ENCODE measurements at regions not wholly inside any gene's neighbourhood (a gene's known extent, or its start where the extent isn't known, plus 50 kb on each side); places are given as distances from the start of the nearest gene placed in this dataset.

DNA sequence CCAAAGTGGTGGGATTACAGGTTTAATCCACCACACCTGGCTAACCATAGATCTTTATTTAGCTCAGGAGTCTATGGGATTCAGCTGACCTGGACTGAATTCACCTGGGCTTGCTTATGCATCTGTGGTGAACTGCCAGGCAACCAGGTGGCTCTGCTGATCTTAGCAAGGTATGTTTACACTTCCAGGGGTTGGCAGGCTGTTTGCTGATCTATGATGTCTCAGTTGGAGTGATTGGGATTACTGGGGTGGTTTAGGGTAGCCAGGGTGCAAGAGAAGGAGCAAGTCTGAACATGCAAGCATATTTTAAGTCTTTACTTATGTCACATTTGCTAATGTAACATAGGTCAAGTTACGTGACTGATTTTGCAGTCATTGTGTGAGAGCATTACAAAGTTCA, 63.6 kb upstream of the JAK2 start:
- H3K4me1 ChIP-seq: peaks cover 10% of the 10 kb centered on the region
- peak in 1 of 4 donors; percentile 28 for ATAC-seq
- TF ChIP-seq, protein P1, sequence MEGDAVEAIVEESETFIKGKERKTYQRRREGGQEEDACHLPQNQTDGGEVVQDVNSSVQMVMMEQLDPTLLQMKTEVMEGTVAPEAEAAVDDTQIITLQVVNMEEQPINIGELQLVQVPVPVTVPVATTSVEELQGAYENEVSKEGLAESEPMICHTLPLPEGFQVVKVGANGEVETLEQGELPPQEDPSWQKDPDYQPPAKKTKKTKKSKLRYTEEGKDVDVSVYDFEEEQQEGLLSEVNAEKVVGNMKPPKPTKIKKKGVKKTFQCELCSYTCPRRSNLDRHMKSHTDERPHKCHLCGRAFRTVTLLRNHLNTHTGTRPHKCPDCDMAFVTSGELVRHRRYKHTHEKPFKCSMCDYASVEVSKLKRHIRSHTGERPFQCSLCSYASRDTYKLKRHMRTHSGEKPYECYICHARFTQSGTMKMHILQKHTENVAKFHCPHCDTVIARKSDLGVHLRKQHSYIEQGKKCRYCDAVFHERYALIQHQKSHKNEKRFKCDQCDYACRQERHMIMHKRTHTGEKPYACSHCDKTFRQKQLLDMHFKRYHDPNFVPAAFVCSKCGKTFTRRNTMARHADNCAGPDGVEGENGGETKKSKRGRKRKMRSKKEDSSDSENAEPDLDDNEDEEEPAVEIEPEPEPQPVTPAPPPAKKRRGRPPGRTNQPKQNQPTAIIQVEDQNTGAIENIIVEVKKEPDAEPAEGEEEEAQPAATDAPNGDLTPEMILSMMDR (IDR thresholded peaks at IDR 0.05): no peak
- no peaks in the 10 kb centered on the region for H3K36me3 ChIP-seq (ENCODE audit: insufficient read depth in 1 of 2, low read depth in 1 of 2)
- H3K9me3 ChIP-seq: no peaks in the 10 kb centered on the region
- H3K27ac ChIP-seq: peak overlapping the region; percentile 53
- H3K4me3 ChIP-seq: no peak overlapping the region
- H3K27me3 ChIP-seq (ENCODE audit: insufficient read depth in 3 of 3, low read length in 2 of 3): no peaks in the 10 kb centered on the region
- 78 to 100% (median 86%) methylated on average over 1 of the region's 1 CpG for WGBS, 3 donors
- intact Hi-C loops (cut with DNase I): no loop called here
- no peak for DNase-seq

DNA sequence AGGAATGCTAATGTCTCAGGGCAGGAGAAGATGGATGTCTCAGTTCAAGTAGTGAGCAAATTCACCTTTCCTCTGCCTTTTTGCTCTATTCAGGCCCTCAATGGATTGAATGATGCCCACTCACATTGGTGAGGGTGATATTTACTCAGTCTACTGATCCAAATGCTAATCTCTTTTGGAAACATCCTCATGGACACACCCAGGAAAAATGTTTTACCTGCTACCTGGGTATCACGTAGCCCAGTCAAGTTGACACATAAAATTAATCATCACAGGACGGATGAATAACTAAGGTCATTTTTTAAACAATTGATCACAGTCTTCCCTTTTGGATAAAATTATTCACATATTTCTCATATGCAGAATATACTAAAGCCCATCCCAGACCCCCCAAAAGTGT, 63.0 kb upstream of the JAK2 start:
- WGBS, 3 donors: 89 to 94% (median 92%) methylated on average over 2 of the region's 2 CpGs
- intact Hi-C loops (cut with DNase I): no loop called here
- Histone ChIP-seq H3K27ac (peak overlapping the region; percentile 53), H3K9me3 (no peaks in the 10 kb centered on the region), H3K27me3 (ENCODE audit: insufficient read depth in 3 of 3, low read length in 2 of 3) (no peaks in the 10 kb centered on the region), H3K36me3 (ENCODE audit: insufficient read depth in 1 of 2, low read depth in 1 of 2) (no peaks in the 10 kb centered on the region), H3K4me3 (no peak overlapping the region), H3K4me1 (peaks cover 14% of the 10 kb centered on the region)
- TF ChIP-seq, protein P1 (IDR thresholded peaks at IDR 0.05): no peak
- no peak for DNase-seq
- no peak for ATAC-seq

DNA sequence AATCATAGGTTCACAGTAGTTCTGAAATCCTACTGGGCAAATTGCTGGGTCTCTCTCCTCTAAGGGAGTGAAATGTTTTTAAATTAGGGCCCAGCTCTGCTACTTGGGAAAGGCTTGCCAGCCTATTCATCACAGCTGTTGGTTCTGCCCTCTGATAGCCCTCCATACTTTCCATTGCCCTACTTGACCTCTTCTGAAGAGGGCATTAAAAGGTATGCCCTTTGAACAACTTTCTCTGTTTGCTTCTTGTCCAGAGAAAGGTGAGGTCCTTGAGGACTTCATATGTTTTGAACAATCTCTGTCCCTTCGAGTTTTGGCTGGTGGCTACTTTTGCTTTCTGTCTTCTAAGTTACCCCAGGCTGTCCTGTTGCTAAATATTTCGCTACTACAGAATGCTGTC, 62.3 kb upstream of the JAK2 start:
- intact Hi-C loops (cut with DNase I): no loop called here
- DNase-seq (no peak), ATAC-seq (peak in 3 of 4 donors; percentile 45 to 54 (median 50))
- H3K27me3 ChIP-seq (ENCODE audit: insufficient read depth in 3 of 3, low read length in 2 of 3): no peaks in the 10 kb centered on the region
- H3K4me3 ChIP-seq: no peak overlapping the region
- TF ChIP-seq, protein P1 (IDR thresholded peaks at IDR 0.05): no peak
- peaks cover 16% of the 10 kb centered on the region for H3K4me1 ChIP-seq
- no peaks in the 10 kb centered on the region for H3K9me3 ChIP-seq
- peak overlapping the region; percentile 75 for H3K27ac ChIP-seq
- H3K36me3 ChIP-seq (ENCODE audit: insufficient read depth in 1 of 2, low read depth in 1 of 2): no peaks in the 10 kb centered on the region
- 37 to 73% (median 46%) methylated on average over 2 of the region's 2 CpGs for WGBS, 3 donors

DNA sequence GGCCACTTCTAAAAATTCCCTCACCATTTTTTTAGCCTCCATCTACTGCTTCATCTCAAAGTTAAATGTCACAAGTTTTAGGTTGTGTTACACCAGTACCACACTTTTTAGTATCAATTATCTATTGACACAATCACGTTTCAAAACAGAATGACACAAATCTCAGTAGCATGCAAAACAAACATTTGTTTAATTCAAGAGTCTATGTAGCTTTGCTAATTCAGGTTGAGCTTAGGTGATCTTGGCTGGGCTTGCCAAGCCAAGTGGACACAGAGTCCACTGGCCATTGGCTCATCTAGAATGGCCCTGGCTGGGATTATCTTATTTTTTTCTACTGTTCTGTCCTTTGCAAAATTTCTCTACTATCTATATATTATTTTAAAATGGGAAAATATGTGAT, 61.9 kb upstream of the JAK2 start:
- Histone ChIP-seq H3K27ac (peak overlapping the region; percentile 75), H3K9me3 (no peaks in the 10 kb centered on the region), H3K36me3 (ENCODE audit: insufficient read depth in 1 of 2, low read depth in 1 of 2) (no peaks in the 10 kb centered on the region), H3K4me3 (no peak overlapping the region), H3K4me1 (peaks cover 19% of the 10 kb centered on the region), H3K27me3 (ENCODE audit: insufficient read depth in 3 of 3, low read length in 2 of 3) (no peaks in the 10 kb centered on the region)
- TF ChIP-seq, protein P1 (IDR thresholded peaks at IDR 0.05): no peak
- intact Hi-C loops (cut with DNase I): no loop called here
- ATAC-seq: peak in 2 of 4 donors; percentile 42 to 50
- WGBS, 3 donors: 28 to 81% (median 40%) methylated on average over 1 of the region's 1 CpG
- DNase-seq: no peak

Measured in psoas muscle (tissue), 7 donors.